ENCODE measurements at regions not wholly inside any gene's neighbourhood (a gene's known extent, or its start where the extent isn't known, plus 50 kb on each side); places are given as distances from the start of the nearest gene placed in this dataset.

DNA sequence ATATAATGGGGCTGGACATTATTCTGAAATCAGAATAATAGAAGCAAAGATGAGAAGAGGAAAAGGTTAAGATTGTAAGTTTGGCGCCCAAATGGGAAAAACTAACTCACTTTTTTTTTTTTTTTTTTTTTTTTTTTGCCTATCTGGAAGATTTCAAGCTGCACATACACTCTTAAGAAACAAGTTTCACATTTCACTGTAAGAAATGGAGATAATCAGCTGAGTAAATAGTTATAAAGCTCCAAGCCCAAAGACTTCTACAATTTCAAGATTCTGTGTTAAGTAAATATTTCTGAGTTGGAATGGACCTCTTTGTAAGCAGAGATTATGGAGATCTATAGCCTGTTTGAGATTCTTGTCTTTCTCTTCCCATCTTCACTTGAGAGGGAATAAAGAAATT lies 140.0 kb downstream of the SLC17A6 start:
- TF ChIP-seq, protein P1, sequence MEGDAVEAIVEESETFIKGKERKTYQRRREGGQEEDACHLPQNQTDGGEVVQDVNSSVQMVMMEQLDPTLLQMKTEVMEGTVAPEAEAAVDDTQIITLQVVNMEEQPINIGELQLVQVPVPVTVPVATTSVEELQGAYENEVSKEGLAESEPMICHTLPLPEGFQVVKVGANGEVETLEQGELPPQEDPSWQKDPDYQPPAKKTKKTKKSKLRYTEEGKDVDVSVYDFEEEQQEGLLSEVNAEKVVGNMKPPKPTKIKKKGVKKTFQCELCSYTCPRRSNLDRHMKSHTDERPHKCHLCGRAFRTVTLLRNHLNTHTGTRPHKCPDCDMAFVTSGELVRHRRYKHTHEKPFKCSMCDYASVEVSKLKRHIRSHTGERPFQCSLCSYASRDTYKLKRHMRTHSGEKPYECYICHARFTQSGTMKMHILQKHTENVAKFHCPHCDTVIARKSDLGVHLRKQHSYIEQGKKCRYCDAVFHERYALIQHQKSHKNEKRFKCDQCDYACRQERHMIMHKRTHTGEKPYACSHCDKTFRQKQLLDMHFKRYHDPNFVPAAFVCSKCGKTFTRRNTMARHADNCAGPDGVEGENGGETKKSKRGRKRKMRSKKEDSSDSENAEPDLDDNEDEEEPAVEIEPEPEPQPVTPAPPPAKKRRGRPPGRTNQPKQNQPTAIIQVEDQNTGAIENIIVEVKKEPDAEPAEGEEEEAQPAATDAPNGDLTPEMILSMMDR (IDR thresholded peaks at IDR 0.05), result no peak
- TF ChIP-seq EZH2 (IDR thresholded peaks at IDR 0.05), result no peak
- TF ChIP-seq EZH2phosphoT487 (IDR thresholded peaks at IDR 0.05), result no peak

Measured in neural progenitor cell (in vitro differentiated cells).